GM19438 (cell line): ENCODE measurements at regions not wholly inside any gene's neighbourhood (a gene's known extent, or its start where the extent isn't known, plus 50 kb on each side); places are given as distances from the start of the nearest gene placed in this dataset.

Experiments used
- ATAC-seq: cut with Tn5 transposase; IDR thresholded peaks from one replicate; pipeline ENCODE4 v1.9.1; 2021; ENCODE audit warnings: low read depth; ENCODE audit not compliant: unreplicated experiment

- no peak for ATAC-seq
Measured at GRCh38 chr3:167898091-167898490, 162.6 kb downstream of the SERPINI1 start.

GRCh38 chr3:167895684-167896083 is 160.2 kb downstream of the SERPINI1 start:
- no peak for ATAC-seq

GRCh38 chr3:167895178-167895577 is 159.7 kb downstream of the SERPINI1 start:
- ATAC-seq, result no peak

- no peak for ATAC-seq
Measured at GRCh38 chr3:167892205-167892604, 156.7 kb downstream of the SERPINI1 start.

GRCh38 chr3:167887096-167887495 is 151.6 kb downstream of the SERPINI1 start:
- no peak for ATAC-seq

GRCh38 chr3:167886690-167887089 is 151.2 kb downstream of the SERPINI1 start:
- no peak for ATAC-seq

GRCh38 chr3:167885277-167885676 is 149.8 kb downstream of the SERPINI1 start:
- ATAC-seq, result no peak

- ATAC-seq, result no peak
Measured at GRCh38 chr3:167884481-167884880, 149.0 kb downstream of the SERPINI1 start.

- ATAC-seq, result no peak
Measured at GRCh38 chr3:167883452-167883851, 147.9 kb downstream of the SERPINI1 start.

- peak; percentile 77 for ATAC-seq
Measured at GRCh38 chr3:167882057-167882667, 146.6 kb downstream of the SERPINI1 start.

- no peak for ATAC-seq
Measured at GRCh38 chr3:167880183-167880582, 144.7 kb downstream of the SERPINI1 start.

- ATAC-seq, result no peak
Measured at GRCh38 chr3:167876620-167877281, 141.2 kb downstream of the SERPINI1 start.
